A549 (cell line): ENCODE measurements at regions not wholly inside any gene's neighbourhood (a gene's known extent, or its start where the extent isn't known, plus 50 kb on each side); places are given as distances from the start of the nearest gene placed in this dataset.

Experiments used
- ATAC-seq, 2 experiments: fragments of 200-7000 bp in 1 of 2; fragments of >200 bp in 1 of 2; cut with Nextera tagmentation in 1 of 2; cut with Tn5 transposase in 1 of 2; 3 replicates each; pipeline versions ENCODE4 v1.8.0 to v1.9.1; 2018 to 2020; ENCODE audit warnings: mild to moderate bottlenecking in 1 of 2, moderate library complexity in 1 of 2
- CTCF ChIA-PET: fragments of 300-600 bp; sonication (Branson Sonifier 250); formaldehyde crosslinking; extraction: SDS; loops from one replicate; lab custom pipeline; 2021; ENCODE audit warnings: antibody characterized with exemption, inconsistent platforms; lab: Yijun Ruan, JAX
- POLR2A ChIA-PET: fragments of 350-600 bp; formaldehyde crosslinking; extraction: SDS; loops from one replicate; lab custom pipeline; 2021; ENCODE audit warnings: antibody characterized with exemption, inconsistent platforms; lab: Yijun Ruan, JAX
- DNase-seq, 2 experiments: peaks; one replicate each; pipeline versions ENCODE4 v3.0.0 to v3.0.0-alpha.2; 2011 to 2016; ENCODE audit warnings: low read depth in 1 of 2, low spot score in 1 of 2
- FAIRE-seq: peaks from 2 replicates; lab custom pipeline; 2011; peaks lifted over from hg19 to GRCh38; lab: Jason Lieb, UNC
- H3K27ac ChIP-seq, 2 experiments: fragments of >200 bp; sonication (Bioruptor Twin); formaldehyde crosslinking; 3 replicates each; pipeline ENCODE4 v1.5.1; 2016 to 2017
- H3K4me1 ChIP-seq: fragments of >200 bp; sonication (Bioruptor Twin); formaldehyde crosslinking; 3 replicates; pipeline ENCODE4 v1.6.1; 2016
- H3K4me2 ChIP-seq: fragments of >200 bp; sonication (Bioruptor Twin); formaldehyde crosslinking; 3 replicates; pipeline ENCODE4 v1.6.1; 2016
- H3K4me3 ChIP-seq: fragments of >200 bp; sonication (Bioruptor Twin); formaldehyde crosslinking; 3 replicates; pipeline ENCODE4 v1.5.1; 2016
- H3K9me3 ChIP-seq: fragments of >200 bp; sonication (Bioruptor Twin); formaldehyde crosslinking; 3 replicates; pipeline ENCODE4 v1.6.1; 2016
- BHLHE40 ChIP-seq: IDR thresholded peaks from 2 replicates; pipeline ENCODE4 v1.6.1; 2012; ENCODE audit warnings: low read depth, low read length, inconsistent platforms
- CBX8 ChIP-seq: fragments of 200-600 bp; sonication (generic); IDR thresholded peaks from 2 replicates; pipeline ENCODE4 v1.6.1; 2016
- CHD4 ChIP-seq: fragments of 200-600 bp; sonication (generic); IDR thresholded peaks from 2 replicates; pipeline ENCODE4 v1.6.1; 2016; ENCODE audit warnings: antibody characterized with exemption, mild to moderate bottlenecking, borderline replicate concordance
- EHF ChIP-seq: fragments of 250-450 bp; sonication (Bioruptor Pico); IDR thresholded peaks from 2 replicates; pipeline ENCODE4 v1.5.0; 2020; ENCODE audit warnings: mild to moderate bottlenecking
- EP300 ChIP-seq, 2 experiments: fragments of >200 bp; sonication (Bioruptor Twin); formaldehyde crosslinking; IDR thresholded peaks; 2 replicates in 1 of 2; 3 replicates in 1 of 2; pipeline ENCODE4 v1.6.1; 2016 to 2017
- FOSB ChIP-seq: fragments of 250-450 bp; sonication (Bioruptor Pico); IDR thresholded peaks from 2 replicates; pipeline ENCODE4 v1.5.0; 2020; ENCODE audit warnings: mild to moderate bottlenecking, moderate library complexity
- FOSL2 ChIP-seq, 2 experiments: fragments of 450-650 bp in 1 of 2; fragments of >200 bp in 1 of 2; sonication (Bioruptor Twin) in 1 of 2; formaldehyde crosslinking; IDR thresholded peaks; 2 replicates each; pipeline versions ENCODE4 v1.5.0 to v1.6.1; 2016 to 2020; ENCODE audit warnings: mild to moderate bottlenecking in 1 of 2, moderate library complexity in 1 of 2
- HDAC2 ChIP-seq: fragments of 200-600 bp; sonication (generic); IDR thresholded peaks from 2 replicates; pipeline ENCODE4 v1.6.1; 2016
- HES2 ChIP-seq: fragments of >200 bp; sonication (Bioruptor Twin); formaldehyde crosslinking; IDR thresholded peaks from 2 replicates; pipeline ENCODE4 v1.6.1; 2016
- HEYL ChIP-seq: fragments of 250-450 bp; sonication (Bioruptor Pico); IDR thresholded peaks from 2 replicates; pipeline ENCODE4 v1.8.0; 2021; ENCODE audit warnings: mild to moderate bottlenecking, moderate library complexity
- HMGXB4 ChIP-seq: fragments of 250-450 bp; sonication (Bioruptor Pico); IDR thresholded peaks from 2 replicates; pipeline ENCODE4 v1.5.0; 2021; ENCODE audit warnings: mild to moderate bottlenecking, moderate library complexity, borderline replicate concordance
- HOXB13 ChIP-seq: fragments of 250-450 bp; sonication (Bioruptor Pico); IDR thresholded peaks from 2 replicates; pipeline ENCODE4 v1.5.0; 2020; ENCODE audit warnings: low read depth, mild to moderate bottlenecking, moderate library complexity
- HOXB5 ChIP-seq: fragments of 250-450 bp; sonication (Bioruptor Pico); IDR thresholded peaks from 2 replicates; pipeline ENCODE4 v1.5.0; 2020; ENCODE audit warnings: mild to moderate bottlenecking, moderate library complexity
- KDM5A ChIP-seq: fragments of 200-600 bp; sonication (generic); IDR thresholded peaks from 2 replicates; pipeline ENCODE4 v1.6.1; 2016; ENCODE audit warnings: antibody characterized with exemption, mild to moderate bottlenecking
- MAFK ChIP-seq: fragments of 450-650 bp; IDR thresholded peaks from 2 replicates; pipeline ENCODE4 v1.6.1; 2014; ENCODE audit not compliant: partially characterized antibody
- MAZ ChIP-seq: fragments of 150-350 bp; IDR thresholded peaks from 2 replicates; pipeline ENCODE4 v1.6.1; 2014; ENCODE audit warnings: antibody characterized with exemption, low read depth, low read length, borderline replicate concordance
- MYC ChIP-seq: IDR thresholded peaks from 2 replicates; pipeline ENCODE4 v1.6.1; 2012; ENCODE audit warnings: mild to moderate bottlenecking, inconsistent platforms, low read length, improper control_type of control experiment, borderline replicate concordance
- NFE2L2 ChIP-seq: fragments of 150-350 bp; conservative IDR thresholded peaks from 2 replicates; pipeline ENCODE4 v1.6.1; 2014; ENCODE audit warnings: low read length
- NR3C1 ChIP-seq: fragments of >200 bp; sonication (Bioruptor Twin); formaldehyde crosslinking; IDR thresholded peaks from 3 replicates; pipeline ENCODE4 v1.6.1; 2017
- POLR2AphosphoS2 ChIP-seq: conservative IDR thresholded peaks from 2 replicates; pipeline ENCODE4 v1.6.1; 2012; ENCODE audit warnings: low read length, improper control_type of control experiment, inconsistent platforms
- RAD21 ChIP-seq, 2 experiments: fragments of >200 bp in 1 of 2; sonication (Bioruptor Twin) in 1 of 2; formaldehyde crosslinking in 1 of 2; IDR thresholded peaks in 1 of 2; conservative IDR thresholded peaks in 1 of 2; 2 replicates in 1 of 2; 3 replicates in 1 of 2; pipeline ENCODE4 v1.6.1; 2012 to 2018; ENCODE audit warnings: inconsistent platforms in 1 of 2
- RARB ChIP-seq: fragments of 250-450 bp; sonication (Bioruptor Pico); IDR thresholded peaks from 2 replicates; pipeline ENCODE4 v1.8.0; 2021; ENCODE audit warnings: mild to moderate bottlenecking, moderate library complexity
- REST ChIP-seq: fragments of 200-600 bp; sonication (generic); IDR thresholded peaks from 2 replicates; pipeline ENCODE4 v1.6.1; 2016; ENCODE audit warnings: antibody characterized with exemption, mild to moderate bottlenecking, moderate library complexity
- SMC3 ChIP-seq: fragments of >200 bp; sonication (Bioruptor Twin); formaldehyde crosslinking; IDR thresholded peaks from 3 replicates; pipeline ENCODE4 v1.6.1; 2018; ENCODE audit warnings: inconsistent platforms
- TFCP2L1 ChIP-seq: fragments of 250-450 bp; sonication (Bioruptor Pico); IDR thresholded peaks from 2 replicates; pipeline ENCODE4 v1.5.0; 2021; ENCODE audit warnings: mild to moderate bottlenecking
- TP53 ChIP-seq: fragments of 250-450 bp; sonication (Bioruptor Pico); IDR thresholded peaks from 2 replicates; pipeline ENCODE4 v1.5.0; 2021; ENCODE audit warnings: mild to moderate bottlenecking, moderate library complexity
- USF2 ChIP-seq: fragments of 450-650 bp; IDR thresholded peaks from 2 replicates; pipeline ENCODE4 v1.6.1; 2014; ENCODE audit warnings: antibody characterized with exemption
- ZC3H11A ChIP-seq: fragments of 450-650 bp; IDR thresholded peaks from 2 replicates; pipeline ENCODE4 v1.6.1; 2014; ENCODE audit warnings: antibody characterized with exemption, mild to moderate bottlenecking
- ZNF302 ChIP-seq: fragments of 250-450 bp; sonication (Bioruptor Pico); IDR thresholded peaks from 2 replicates; pipeline ENCODE4 v1.9.0; 2021; ENCODE audit warnings: inconsistent platforms, mild to moderate bottlenecking, moderate library complexity
- WGBS: methylation state at CpG from one replicate; pipeline ENCODE4 v1.1.6; 2017; ENCODE audit errors: missing lambda C conversion rate; 5-methylcytosine and 5-hydroxymethylcytosine counted together

- no peak for DNase-seq
Observed at GRCh38 chr9:24698881-24699518, 153.3 kb upstream of the IZUMO3 start.

GRCh38 chr9:24672336-24672735, 126.6 kb upstream of the IZUMO3 start:
- Histone ChIP-seq H3K9me3 (no peaks in the 10 kb centered on the region), H3K4me1 (no peaks in the 10 kb centered on the region), H3K4me2 (no peak overlapping the region), H3K27ac (no peak overlapping the region), H3K4me3 (no peak overlapping the region)
- no peak for ATAC-seq
- ChIA-PET CTCF (interaction anchor here (0.7 kb wide), 1 partner anchor 69 kb away, joined by 3 read pairs; no protein-coding TSS in a partner anchor), POLR2A (no interaction called here)
- DNase-seq: no peak
- FAIRE-seq: no peak
- TF ChIP-seq HDAC2 (no peak), USF2 (no peak), REST (no peak), FOSL2 (IDR thresholded peaks at IDR 0.05) (no peak), FOSL2 (CRISPR knock-in tag; IDR thresholded peaks at IDR 0.05) (no peak), ZNF302 (CRISPR knock-in tag) (no peak), RARB (no peak), SMC3 (no peak), ZC3H11A (no peak), HES2 (no peak), POLR2AphosphoS2 (no peak), KDM5A (no peak), NR3C1 (no peak)

More at GRCh38 chr9:24698881-24699518, 153.3 kb upstream of the IZUMO3 start:
- no peak overlapping the region for H3K4me3 ChIP-seq
- no peaks in the 10 kb centered on the region for H3K9me3 ChIP-seq
- H3K4me2 ChIP-seq: no peak overlapping the region
- no peak overlapping the region for H3K27ac ChIP-seq
- no peak for ATAC-seq
- ChIA-PET CTCF (no interaction called here), POLR2A (no interaction called here)
- TF ChIP-seq CHD4 (no peak), TP53 (CRISPR knock-in tag) (no peak), CBX8 (no peak), TFCP2L1 (no peak), HOXB5 (CRISPR knock-in tag) (no peak), MYC (no peak), SMC3 (no peak), EP300 (IDR thresholded peaks at IDR 0.05) (no peak), RAD21 (conservative IDR thresholded peaks at IDR 0.05 in 1 of 2, IDR thresholded peaks at IDR 0.05 in 1 of 2) (no peak), HEYL (CRISPR knock-in tag) (no peak), BHLHE40 (no peak), EHF (CRISPR knock-in tag) (no peak), REST (no peak), MAFK (no peak), FOSB (CRISPR knock-in tag) (no peak), MAZ (no peak), ZNF302 (CRISPR knock-in tag) (no peak), NFE2L2 (no peak), HOXB13 (no peak), HMGXB4 (no peak)
- no peaks in the 10 kb centered on the region for H3K4me1 ChIP-seq
- 2% methylated on average over 3 of the region's 3 CpGs for WGBS
- FAIRE-seq: no peak
